NCI-H2196 treated with DMSO at 0.1 percent for 48 hours (cell line): ENCODE measurements at regions not wholly inside any gene's neighbourhood (a gene's known extent, or its start where the extent isn't known, plus 50 kb on each side); places are given as distances from the start of the nearest gene placed in this dataset.
"Not testable (repeated sequence)": the region's sequence is repeated elsewhere in the genome, so short reads cannot be mapped to it uniquely, and the experiment has no call there.

Experiments used
- DNase-seq: peaks from one replicate; lab custom pipeline; 2025; ENCODE audit not compliant: unreplicated experiment; lab: John Stamatoyannopoulos, UW

GRCh38 chr11:21711341-21711740 is 481.5 kb upstream of the ANO5 start:
- DNase-seq, result no peak

- no peak for DNase-seq
Measured at GRCh38 chr11:21723678-21724077, 469.2 kb upstream of the ANO5 start.

- DNase-seq, result no peak
Measured at GRCh38 chr11:21727102-21727501, 465.8 kb upstream of the ANO5 start.

GRCh38 chr11:21736404-21736803 is 456.5 kb upstream of the ANO5 start:
- DNase-seq, result no peak

GRCh38 chr11:21752475-21753243 is 440.2 kb upstream of the ANO5 start:
- DNase-seq, result not testable (repeated sequence)

- not testable (repeated sequence) for DNase-seq
Measured at GRCh38 chr11:21753244-21753767, 439.6 kb upstream of the ANO5 start.

GRCh38 chr11:21761000-21761399 is 431.9 kb upstream of the ANO5 start:
- DNase-seq, result no peak

- no peak for DNase-seq
Measured at GRCh38 chr11:21768388-21768787, 424.5 kb upstream of the ANO5 start.

GRCh38 chr11:21769188-21769587 is 423.7 kb upstream of the ANO5 start:
- DNase-seq, result no peak

GRCh38 chr11:21771097-21771496 is 421.8 kb upstream of the ANO5 start:
- no peak for DNase-seq

- no peak for DNase-seq
Measured at GRCh38 chr11:21774212-21774611, 418.7 kb upstream of the ANO5 start.

GRCh38 chr11:21775911-21776310 is 417.0 kb upstream of the ANO5 start:
- DNase-seq, result no peak

GRCh38 chr11:21783954-21784353 is 408.9 kb upstream of the ANO5 start:
- no peak for DNase-seq

- DNase-seq, result no peak
Measured at GRCh38 chr11:21785351-21785750, 407.5 kb upstream of the ANO5 start.

GRCh38 chr11:21794306-21794705 is 398.6 kb upstream of the ANO5 start:
- no peak for DNase-seq

GRCh38 chr11:21798216-21798615 is 394.7 kb upstream of the ANO5 start:
- no peak for DNase-seq

- DNase-seq, result not testable (repeated sequence)
Measured at GRCh38 chr11:21804523-21804922, 388.4 kb upstream of the ANO5 start.

- DNase-seq, result no peak
Measured at GRCh38 chr11:21806508-21806907, 386.4 kb upstream of the ANO5 start.

- DNase-seq, result no peak
Measured at GRCh38 chr11:21806947-21807346, 385.9 kb upstream of the ANO5 start.

GRCh38 chr11:21807350-21807749 is 385.5 kb upstream of the ANO5 start:
- no peak for DNase-seq

GRCh38 chr11:21810650-21811049 is 382.2 kb upstream of the ANO5 start:
- no peak for DNase-seq

GRCh38 chr11:21811572-21811971 is 381.3 kb upstream of the ANO5 start:
- DNase-seq, result no peak

GRCh38 chr11:21814169-21814568 is 378.7 kb upstream of the ANO5 start:
- DNase-seq, result no peak
